ENCODE measurements at regions not wholly inside any gene's neighbourhood (a gene's known extent, or its start where the extent isn't known, plus 50 kb on each side); places are given as distances from the start of the nearest gene placed in this dataset.
"Not testable (repeated sequence)": the region's sequence is repeated elsewhere in the genome, so short reads cannot be mapped to it uniquely, and the experiment has no call there.

DNA sequence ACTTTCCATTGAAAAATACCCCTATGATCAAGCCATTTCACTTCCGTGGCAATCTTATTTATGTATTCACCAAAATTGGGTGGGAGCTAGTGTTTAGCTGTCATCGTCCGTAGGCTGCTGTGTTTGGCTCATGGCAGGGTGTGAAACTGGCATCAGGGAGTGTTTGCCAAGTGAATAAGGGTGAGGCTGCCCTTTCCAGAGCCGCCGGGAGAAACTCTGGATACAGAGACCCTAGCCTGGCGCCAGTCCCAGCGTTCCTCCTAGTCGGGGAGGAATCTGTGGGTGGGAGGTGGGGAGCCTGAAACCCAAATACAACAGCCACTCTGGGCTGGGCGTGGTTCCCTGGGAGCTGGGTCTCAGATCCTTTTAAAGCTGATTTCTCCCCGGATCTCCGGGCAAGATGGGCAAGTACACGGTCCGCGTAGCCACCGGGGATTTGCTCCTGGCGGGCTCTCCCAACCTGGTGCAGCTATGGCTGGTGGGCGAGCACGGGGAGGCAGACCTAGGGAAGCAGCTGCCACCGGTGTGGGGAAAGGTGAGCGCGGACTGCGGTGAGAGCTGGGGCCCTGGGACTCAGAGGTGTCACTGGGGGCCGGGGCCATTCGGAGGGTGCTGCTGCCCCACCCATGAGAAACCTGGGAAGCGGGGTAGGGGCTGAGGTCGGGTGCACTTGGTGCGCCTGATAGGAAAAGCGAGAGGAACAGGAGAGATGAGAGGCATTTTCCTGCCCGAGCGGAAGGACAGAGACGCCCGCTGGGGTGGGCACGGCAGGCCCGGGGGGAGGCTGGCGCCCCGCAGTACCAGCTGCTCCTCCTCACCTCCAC is 62.1 kb upstream of the TEKT1 start:
- no peak for DNase-seq

DNA sequence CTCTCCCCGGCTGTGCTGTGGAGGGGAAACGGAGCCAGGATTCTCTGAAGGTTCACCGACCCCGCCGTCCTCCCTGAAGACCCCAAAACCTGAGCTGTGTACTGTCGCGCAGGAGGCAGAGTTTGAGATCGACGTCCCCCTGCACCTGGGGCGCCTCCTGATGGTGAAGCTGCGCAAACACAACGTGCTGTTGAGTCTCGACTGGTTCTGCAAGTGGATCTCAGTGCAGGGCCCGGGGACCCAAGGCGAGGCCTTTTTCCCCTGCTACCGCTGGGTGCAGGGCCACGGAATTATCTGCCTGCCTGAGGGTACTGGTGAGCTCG is 62.6 kb upstream of the TEKT1 start:
- no peak for DNase-seq

DNA sequence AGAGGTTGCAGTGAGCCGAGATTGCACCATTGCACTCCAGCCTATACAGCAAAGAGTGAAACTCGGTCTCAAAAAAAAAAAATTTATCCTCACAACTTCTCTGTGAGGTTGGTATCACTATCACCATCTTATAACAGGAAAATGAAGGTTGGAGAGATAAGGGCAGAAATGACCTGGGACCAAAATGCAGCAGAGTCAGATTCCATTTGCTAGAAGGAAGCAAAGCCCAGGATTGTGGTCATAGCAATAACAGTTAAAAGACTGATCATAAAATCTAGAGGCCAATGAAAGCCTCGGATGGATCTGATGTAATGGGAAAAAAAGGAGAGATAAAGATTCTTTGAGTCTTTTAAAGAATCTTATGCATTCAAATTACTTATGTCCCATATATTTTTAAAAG is 69.6 kb upstream of the TEKT1 start:
- DNase-seq: no peak

DNA sequence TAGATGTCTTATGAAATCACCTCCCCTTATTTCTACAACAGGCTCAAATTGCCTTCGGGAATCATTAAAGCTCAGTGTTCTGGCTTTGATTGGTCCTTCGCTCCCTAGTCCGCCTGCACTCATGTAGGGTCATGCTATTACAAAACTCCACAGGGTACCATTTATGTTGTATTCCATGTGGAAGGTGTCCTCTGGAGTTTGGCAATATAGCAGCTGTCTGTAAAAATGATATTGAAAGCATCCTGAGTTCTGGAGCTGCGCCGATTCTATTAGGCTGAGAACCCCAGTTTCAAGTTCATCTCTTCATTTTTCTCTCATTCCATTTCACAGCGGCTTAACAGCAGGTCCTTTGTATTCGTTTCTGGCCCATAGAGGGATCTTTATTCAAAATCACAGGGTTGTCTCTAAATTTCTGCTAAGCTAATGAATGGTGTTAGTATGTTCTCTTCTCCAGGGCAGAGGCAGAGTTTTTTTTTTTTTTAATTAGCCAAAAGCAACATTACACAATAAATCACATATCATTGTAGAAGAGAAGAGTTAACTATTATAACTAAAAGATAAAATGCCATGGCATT is 71.9 kb upstream of the TEKT1 start:
- DNase-seq: no peak

DNA sequence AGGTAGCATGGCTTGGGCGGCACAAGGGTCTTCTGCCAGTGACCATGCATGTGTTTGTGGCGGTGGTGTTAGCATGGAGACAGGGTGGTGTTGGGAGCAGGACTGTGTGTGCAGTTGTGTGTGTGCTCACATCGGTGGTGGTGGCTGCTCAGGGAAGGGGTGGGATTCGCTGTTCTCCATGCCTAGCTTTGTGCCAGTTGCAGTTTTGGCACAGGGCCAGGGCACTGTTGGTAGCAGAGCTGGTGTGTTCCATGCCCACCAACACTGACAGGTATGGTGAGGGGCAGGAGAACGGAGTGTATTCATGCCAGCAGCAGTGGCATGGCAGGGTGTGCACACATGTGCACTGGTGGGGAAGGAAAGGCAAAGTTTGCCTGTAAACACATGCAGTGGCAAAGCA is 77.3 kb upstream of the TEKT1 start:
- no peak for DNase-seq

DNA sequence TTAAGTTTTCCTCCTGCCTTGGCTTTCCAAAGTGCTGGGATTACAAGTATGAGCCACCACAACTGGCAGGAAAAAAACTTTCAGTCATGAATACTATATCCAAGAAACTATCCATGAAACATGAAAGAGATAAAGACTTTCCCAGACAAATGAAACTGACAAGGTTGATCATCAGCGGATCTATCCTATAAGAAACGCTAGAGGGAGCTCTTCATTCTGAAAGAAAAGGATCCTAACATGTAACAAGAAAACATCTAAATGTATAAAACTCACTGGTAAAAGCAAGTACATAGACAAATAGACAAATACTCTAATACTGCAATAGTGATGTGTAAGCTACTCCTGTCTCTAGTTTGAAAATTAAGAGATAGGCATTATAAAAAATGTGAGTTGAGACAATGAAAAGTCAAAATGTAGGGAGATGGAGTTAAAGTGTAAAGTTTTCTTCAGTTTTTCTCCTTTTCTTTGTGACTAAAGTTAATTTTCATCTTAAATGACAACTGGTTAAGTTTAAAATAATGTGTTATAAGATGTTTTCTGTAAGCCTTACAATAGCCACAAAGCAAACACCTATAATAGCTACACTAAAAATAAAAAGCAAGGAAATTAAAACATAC is 79.6 kb upstream of the TEKT1 start:
- DNase-seq: peak; percentile 81

DNA sequence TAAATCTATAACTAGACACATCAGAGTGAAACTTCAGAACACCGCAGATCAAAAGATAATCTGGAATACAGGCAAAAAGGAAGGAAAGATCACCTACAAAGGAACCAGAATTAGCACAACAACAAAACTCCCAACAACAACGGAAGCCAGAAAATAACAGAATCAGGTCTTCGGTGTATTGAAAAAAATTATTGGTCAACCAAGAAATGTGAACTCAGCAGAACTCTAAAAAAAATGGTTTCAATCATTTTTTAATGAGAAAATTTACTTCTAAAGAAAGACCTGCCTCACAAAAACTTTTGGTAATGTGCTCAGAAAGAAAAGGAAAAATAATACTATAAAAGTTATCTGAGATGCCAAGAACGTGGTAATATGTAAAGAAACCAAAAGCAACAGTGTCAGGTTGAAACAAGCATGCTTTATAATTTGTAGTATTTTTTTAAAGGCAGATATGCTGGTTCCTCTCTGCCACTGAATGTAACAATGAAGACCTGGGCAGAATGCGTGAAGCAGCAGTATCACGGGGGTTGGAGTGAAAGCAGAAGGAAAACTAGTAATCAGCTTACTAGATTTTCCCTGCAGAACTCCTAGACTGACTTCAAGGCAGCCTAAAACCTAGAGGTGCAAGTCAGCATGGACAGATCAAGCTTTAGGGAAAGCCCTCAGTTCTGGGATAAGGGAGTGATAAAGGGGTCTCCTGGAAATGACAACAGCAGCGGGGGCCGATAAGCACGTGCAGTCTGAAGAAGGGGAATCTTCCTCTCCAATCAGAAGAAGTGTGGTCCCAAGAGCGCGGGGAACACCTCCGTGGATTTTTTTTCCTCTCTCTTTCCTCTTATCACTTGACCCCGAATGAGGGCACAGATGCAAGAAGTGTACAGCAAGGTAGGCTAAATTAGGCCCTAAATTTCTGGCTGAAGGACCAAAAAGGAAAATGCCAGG is 80.9 kb upstream of the TEKT1 start:
- DNase-seq: no peak

DNA sequence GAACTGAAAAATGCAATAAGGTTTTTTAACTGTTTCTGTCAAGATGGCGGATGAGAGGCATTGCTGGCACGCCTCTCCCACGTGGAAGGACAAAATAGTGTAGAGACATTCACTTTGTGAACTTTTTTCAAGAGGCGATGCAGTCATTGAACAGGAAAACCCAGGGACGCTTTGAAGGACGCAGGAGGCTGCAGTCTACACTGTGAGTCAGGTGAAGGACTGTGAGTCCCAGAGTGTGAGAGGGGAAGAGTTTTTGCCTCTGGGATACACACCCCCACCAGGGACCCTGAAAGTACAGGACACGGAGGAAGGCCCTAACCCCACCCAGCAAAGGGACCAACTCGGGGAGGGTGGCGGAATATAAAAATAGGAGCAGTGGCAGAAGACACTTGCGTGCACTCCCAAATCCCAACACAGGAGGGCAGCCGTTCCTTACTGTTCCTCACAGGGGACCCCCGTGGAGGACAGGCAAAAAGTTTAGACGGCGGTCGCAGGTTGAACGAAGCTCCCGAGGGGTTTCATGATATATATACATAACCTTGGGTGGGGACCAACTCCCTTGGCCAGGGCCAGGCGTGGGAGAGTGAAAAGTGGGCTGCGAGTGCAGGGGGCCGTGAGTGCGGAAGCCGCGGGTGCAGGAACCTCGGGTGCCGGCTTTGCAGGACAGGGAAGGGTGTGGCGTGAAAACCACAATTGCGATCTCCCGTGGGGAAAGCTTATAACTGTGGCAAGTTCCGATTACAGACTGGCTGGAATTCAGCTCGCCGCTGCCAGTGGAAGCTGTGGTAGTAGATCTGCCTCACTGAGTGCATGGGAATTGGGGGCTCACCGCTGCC is 82.0 kb upstream of the ALOX12 start:
- DNase-seq: peak; percentile 20

DNA sequence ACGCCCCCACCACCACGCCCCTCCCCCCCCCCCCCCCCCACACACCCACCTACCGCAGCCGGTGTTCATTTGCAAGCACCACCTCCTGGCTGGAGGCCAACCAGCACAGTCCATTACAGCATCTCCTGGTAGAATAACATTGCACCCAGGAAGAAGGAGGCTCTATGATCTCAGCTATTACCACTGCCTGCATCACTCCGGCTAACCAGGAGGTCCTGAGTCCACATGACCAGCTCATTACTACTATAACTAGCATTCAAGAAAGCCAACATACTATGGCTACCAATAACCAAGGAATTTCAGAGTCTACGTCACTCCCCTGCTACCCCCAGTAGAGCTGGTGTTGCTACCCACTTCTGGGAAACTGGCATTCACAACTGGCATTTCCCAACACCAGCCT is 81.1 kb upstream of the ALOX12 start:
- no peak for DNase-seq

DNA sequence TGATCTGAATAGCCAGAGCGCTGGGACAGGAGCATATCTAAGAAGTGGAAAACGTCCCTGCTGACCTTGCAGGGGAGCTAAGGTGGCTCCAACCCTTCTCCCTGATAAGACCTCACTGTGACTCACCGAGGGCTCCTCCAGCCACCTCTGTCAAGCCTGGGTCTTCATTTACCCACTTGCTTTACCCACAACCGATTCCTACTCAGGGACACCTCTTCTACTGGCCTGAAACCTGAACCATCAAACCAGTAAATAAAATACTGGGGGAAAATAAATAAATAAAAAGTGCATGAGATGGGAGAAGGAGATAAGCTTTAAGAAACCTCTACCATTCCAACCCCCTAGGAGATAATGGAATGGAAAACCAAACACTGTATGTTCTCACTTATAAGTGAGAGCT is 80.2 kb upstream of the ALOX12 start:
- no peak for DNase-seq

DNA sequence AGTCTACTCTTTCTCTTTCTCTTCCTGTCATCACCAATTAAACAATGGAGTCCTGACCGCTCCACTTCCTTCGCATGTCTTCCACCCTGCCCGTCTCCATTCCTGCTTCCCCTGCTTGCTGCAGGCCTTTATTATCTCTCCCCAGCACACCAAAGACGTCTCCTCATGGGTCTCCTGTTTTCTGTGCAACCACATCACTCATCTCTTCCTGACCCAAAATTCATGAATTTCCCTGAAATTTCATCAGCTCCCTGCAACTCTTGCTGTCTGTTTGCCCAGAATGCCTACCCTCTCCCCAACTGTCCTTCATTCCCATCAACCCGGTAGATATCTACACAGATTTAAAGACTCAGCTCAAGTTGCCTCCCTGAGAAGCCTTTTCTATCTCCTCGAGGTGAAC is 76.7 kb upstream of the ALOX12 start:
- no peak for DNase-seq

DNA sequence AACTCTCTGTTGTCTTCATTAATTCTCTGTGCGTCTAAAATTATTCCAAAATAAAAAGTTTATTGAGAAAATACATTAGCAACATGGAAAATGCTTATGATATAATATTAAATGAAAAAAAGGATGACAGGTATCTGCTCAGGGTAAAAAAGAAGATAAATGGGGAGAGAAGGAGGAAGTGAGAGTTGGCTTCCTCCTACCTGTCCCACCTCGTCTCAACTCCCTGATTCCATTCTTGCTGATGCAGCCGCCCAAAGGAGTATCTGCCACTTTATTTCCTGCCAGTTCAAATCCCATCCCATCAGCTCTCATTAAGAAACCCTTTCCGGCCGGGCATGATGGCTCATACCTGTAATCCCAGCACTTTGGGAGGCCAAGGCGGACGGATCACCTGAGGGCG is 72.5 kb upstream of the ALOX12 start:
- DNase-seq: no peak

DNA sequence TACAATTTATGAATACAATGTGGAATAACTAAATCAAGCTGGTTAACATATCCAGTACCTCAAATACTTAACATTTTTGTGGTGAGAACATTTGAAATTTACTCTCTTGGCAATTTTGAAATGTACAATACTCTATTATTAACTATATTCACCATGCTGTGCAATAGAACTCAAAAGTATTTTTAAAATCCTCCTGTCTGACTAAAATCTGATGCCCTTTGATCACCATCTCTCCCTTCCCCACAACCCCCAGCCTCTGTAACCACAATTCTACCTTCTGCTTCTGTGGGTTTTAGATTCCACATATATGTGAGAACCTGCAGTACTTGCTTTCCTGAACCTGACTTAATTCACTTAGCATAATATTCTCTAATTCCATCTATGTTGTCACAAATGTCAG is 71.6 kb upstream of the ALOX12 start:
- DNase-seq: no peak

DNA sequence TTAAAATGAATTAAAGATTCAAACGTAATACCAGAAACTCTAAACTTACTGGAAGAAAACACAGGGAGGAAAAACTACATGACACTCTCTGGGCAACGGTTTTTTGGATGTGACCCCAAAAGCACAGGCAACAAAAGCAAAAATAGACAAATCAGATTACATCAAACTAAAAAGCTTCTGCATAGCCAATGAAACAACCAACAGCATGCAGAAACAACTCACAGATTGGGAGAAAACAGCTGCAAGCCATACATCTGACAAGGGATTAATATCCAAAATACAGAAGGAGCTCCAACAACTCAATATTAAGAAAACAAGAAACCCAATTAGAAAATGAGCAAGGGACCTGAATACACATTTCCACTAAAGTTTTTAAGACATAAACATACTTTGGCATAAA is 69.2 kb upstream of the ALOX12 start:
- DNase-seq: no peak

DNA sequence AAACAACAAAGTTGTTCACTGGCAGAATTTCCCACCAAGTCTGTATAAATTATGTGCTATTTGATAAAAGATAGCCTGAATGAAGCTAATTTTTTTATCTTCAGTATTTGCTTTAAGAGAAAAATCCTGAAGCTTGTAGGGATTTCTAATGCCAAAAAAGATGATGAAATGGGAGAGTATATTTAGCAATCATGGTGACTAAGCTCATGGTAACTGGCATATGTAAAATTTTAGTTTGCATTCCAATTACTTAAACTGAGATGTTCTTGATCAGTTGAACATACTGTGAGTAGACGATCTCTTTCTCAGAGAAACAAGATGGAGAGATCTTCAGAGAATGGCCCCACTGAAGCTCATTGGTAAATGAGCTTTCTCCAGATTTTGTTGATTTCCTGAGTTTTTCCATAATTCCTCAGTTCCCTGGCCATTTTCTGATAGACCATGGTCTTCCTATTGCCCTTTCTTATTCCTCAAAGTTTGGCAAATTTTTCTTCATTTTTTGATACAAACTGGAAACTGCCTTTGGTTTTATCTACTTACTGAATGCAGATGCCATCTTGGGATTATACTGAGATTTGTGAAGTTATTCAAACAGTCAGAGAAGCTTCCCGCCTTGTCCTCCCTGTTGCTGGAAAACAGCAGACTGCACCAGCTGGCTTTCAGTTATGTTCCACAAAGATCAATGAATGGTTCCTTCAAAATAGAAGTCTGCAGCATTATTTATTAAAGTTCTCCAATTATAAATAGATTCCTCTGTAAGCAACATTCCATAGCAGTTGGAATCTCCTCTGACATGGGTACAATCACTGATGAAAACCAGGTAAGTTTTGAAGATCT is 68.3 kb upstream of the ALOX12 start:
- DNase-seq: no peak

DNA sequence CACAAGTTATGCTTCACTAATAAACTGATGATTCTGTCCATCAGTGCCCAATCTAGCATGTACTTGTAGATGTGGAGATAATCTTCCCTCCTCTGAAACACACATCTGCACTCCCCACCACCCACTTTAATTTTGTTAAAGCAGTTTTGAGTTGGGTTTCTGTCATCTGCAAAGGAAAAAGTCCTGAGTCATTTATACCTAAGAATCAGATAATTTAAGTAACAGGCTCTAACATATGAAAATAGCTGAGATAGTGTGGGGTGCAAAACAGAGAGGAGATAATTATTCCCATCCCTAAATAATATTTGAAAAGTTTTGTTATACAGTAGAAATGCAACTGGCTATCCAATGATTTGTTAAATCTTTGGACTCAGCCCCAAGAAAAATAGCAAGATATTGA is 67.7 kb upstream of the ALOX12 start:
- no peak for DNase-seq

DNA sequence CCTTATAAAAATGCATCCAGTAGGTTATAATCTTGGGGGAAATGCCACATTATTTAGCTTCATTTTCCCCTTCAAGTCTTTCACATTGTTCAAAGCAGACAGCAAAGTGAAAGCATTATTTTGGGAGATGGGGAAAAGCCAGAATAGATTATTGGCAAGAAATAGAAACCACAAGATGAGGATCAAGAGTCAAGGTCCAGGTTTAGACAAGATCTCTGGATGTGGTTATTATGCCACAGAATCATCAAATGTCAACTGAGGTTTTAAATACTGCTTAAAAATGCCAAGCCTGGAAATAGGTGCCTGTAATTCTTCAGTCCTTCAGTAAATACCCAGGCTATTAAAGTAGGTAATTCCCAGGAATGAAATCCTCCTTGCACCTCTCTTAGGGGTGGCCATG is 65.1 kb upstream of the ALOX12 start:
- DNase-seq: no peak

DNA sequence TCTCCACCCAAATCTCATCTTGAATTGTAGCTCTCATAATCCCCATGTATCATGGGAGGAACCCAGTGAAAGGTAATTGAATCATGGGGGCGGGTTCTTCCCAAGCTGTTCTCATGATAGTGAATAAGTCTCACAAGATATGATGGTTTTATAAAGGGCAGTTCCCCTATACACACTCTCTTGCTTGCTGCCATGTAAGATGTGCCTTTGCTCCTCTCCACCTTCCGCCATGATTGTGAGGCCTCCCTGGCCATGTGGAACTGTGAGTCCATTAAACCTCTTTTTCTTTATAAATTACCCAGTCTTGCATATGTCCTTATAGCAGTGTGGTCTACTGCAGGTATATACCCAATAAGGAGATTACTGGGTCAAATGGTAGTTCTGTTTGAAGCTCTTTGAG is 61.3 kb upstream of the ALOX12 start:
- DNase-seq: not testable (repeated sequence)

DNA sequence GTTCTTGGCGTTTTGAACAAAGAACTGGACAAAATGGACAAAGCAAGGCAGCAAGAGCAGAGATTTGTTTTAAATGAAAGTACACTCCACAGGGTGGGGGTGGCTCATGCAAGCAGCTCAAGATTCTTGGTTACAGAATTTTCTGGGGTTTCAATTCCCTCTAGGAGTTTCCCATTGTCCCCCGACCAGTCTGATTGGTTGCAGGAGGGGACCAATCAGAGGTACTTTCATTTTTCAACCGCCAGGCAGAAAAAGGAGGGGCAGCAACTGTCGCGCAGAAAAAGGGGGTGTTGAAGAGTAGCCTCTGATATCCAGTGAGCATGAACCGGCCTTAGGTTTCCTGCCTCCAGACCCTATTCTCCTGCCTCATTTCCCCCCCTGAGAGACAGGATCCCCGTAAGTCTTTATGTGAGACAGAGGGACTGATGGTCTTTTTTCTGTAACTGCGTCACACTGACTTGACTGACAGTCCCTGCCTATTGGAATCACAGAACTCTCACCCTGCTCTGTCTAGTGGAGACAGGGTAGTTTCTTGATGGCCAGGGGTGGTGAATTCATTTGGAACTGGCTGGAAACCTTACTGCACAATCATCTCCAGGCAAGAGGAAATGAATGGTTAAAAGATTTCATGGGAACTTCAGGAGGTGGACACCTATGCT is 59.4 kb upstream of the ALOX12 start:
- no peak for DNase-seq

DNA sequence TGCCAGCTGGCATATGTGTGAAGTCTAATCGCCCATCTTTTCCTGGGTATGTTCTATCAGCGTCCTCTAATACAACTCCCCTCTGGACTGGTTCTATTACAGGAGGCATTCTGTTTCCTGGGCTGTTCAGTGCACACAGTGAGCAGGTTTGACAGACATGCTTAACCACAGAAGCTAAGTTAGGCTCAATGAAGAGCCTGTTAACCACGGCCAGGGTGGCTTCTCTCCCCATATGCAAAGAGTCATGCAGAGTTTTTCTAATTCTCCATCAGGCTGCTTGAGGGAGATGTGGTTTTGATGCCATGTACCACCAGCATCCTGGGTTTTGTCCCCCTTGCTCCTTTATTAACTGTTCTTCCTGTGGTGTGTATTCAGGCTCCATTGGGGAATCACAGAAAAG is 57.2 kb upstream of the ALOX12 start:
- DNase-seq: no peak

DNA sequence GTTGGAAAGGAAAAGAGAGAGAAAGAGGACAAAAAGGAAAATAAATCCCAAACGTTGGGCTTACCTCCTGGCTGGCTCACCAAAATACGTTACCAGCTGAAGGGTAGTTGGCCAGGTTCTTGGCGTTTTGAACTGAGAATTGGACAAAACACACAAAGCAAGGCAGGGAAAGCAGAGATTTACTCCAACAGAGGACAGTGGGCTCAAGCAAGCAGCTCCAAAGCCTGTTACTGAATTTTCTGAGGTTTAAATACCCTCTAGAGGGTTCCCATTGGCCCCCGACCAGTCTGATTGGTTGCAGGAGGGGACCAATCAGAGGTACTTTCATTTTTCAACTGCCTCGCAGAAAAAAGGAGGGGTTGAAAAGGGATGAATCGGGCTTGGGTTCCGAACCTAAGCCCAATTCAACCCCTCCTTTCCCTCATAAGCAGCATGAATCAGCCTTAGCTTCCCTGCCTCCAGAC is 55.6 kb upstream of the ALOX12 start:
- DNase-seq: no peak
